Fibroblast of mammary gland (primary cell): ENCODE measurements at regions not wholly inside any gene's neighbourhood (a gene's known extent, or its start where the extent isn't known, plus 50 kb on each side); places are given as distances from the start of the nearest gene placed in this dataset.

Experiments used
- DNase-seq: peaks from one replicate; pipeline ENCODE4 v3.0.0-alpha.2; 2010; ENCODE audit warnings: low read depth
- H3K4me3 ChIP-seq: 2 replicates; pipeline ENCODE4 v1.5.1; 2011; ENCODE audit warnings: low read depth, mild to moderate bottlenecking, low read length, moderate library complexity; ENCODE audit not compliant: control insufficient read depth
- CTCF ChIP-seq: conservative IDR thresholded peaks from 2 replicates; pipeline ENCODE4 v1.5.1; 2011; ENCODE audit warnings: low read depth, low read length, inconsistent platforms; ENCODE audit not compliant: control insufficient read depth, insufficient read depth

GRCh38 chr12:131258398-131258797 is 304.7 kb downstream of the ADGRD1 start:
- no peak for TF ChIP-seq CTCF
- no peak for DNase-seq
- no peak overlapping the region for H3K4me3 ChIP-seq

GRCh38 chr12:131260251-131260905 is 306.7 kb downstream of the ADGRD1 start:
- DNase-seq: no peak
- no peak overlapping the region for H3K4me3 ChIP-seq
- TF ChIP-seq CTCF: no peak

- no peak for TF ChIP-seq CTCF
- H3K4me3 ChIP-seq: no peak overlapping the region
- no peak for DNase-seq
Observed at GRCh38 chr12:131260954-131261353, 307.2 kb downstream of the ADGRD1 start.

GRCh38 chr12:131261906-131262305 is 308.2 kb downstream of the ADGRD1 start:
- no peak for TF ChIP-seq CTCF
- no peak overlapping the region for H3K4me3 ChIP-seq
- DNase-seq: no peak

- no peak for TF ChIP-seq CTCF
- no peak overlapping the region for H3K4me3 ChIP-seq
- DNase-seq: no peak
Observed at GRCh38 chr12:131263626-131264025, 309.9 kb downstream of the ADGRD1 start.

- no peak for TF ChIP-seq CTCF
- no peak overlapping the region for H3K4me3 ChIP-seq
- DNase-seq: no peak
Observed at GRCh38 chr12:131264635-131265034, 310.9 kb downstream of the ADGRD1 start.

- no peak for TF ChIP-seq CTCF
- H3K4me3 ChIP-seq: no peak overlapping the region
- DNase-seq: no peak
Observed at GRCh38 chr12:131266591-131267467, 313.1 kb downstream of the ADGRD1 start.
